Activated CD8-positive, alpha-beta memory T cell treated with anti-CD3 and anti-CD28 coated beads, Interleukin-2, amount 10 ng/mL, durations not matched to agents 7 days and 5 days (primary cell): ENCODE measurements at regions not wholly inside any gene's neighbourhood (a gene's known extent, or its start where the extent isn't known, plus 50 kb on each side); places are given as distances from the start of the nearest gene placed in this dataset.

ENCODE experiments used
- ATAC-seq: fragments of 150-1000 bp; cut with Tn5 transposase; one replicate; pipeline ENCODE4 v1.10.0; 2021; ENCODE audit warnings: moderate library complexity
- CTCF ChIA-PET: fragments of 350-600 bp; sonication (Branson Sonifier 250); formaldehyde crosslinking; loops from one replicate; lab custom pipeline; 2021; ENCODE audit warnings: antibody characterized with exemption; lab: Charles Lee
- DNase-seq: peaks from one replicate; pipeline ENCODE4 v3.0.0-alpha.2; 2020
- H3K27ac Mint-ChIP-seq: one replicate; pipeline ENCODE4 v1.8.0; 2021; ENCODE audit warnings: mild to moderate bottlenecking, mixed read lengths
- H3K27me3 Mint-ChIP-seq: one replicate; pipeline ENCODE4 v1.8.0; 2021; ENCODE audit warnings: mixed read lengths
- H3K36me3 Mint-ChIP-seq: one replicate; pipeline ENCODE4 v1.8.0; 2021; ENCODE audit warnings: mild to moderate bottlenecking, mixed read lengths
- H3K4me1 Mint-ChIP-seq: one replicate; pipeline ENCODE4 v1.8.0; 2021; ENCODE audit warnings: mixed read lengths
- H3K4me3 Mint-ChIP-seq: one replicate; pipeline ENCODE4 v1.8.0; 2021; ENCODE audit warnings: mild to moderate bottlenecking, moderate library complexity, mixed read lengths
- H3K9me3 Mint-ChIP-seq: one replicate; pipeline ENCODE4 v1.8.0; 2022; ENCODE audit warnings: low read depth, mixed read lengths

DNA sequence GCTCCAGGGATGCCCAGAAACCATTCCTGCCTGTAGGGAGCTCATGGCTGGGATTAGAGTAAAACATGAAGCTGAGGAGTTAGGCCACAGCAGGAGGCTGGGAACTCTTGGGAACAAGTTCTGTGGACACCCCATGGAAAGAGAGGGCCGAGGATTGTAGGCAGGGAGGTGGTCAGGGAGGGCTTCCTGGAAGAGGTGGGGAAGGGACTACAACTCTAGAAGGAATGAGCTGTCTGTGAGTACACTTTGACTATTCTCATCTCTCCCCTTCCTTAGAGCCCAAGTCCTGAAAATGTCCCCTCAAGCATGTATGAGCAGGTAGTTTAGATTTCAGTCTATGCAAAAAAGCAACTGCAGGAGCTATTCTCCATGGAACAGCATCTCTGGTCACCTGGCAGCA is 139.9 kb upstream of the GLI2 start:
- ATAC-seq (no peak), DNase-seq (no peak)
- H3K27ac Mint-ChIP-seq = no peak overlapping the region
- CTCF ChIA-PET = interaction anchor here (0.6 kb wide), 1 partner anchor 112 kb away, joined by 3 read pairs; no protein-coding TSS in a partner anchor
- H3K36me3 Mint-ChIP-seq = no peaks in the 10 kb centered on the region
- no peak overlapping the region for H3K4me3 Mint-ChIP-seq
- H3K9me3 Mint-ChIP-seq = no peaks in the 10 kb centered on the region
- H3K27me3 Mint-ChIP-seq = no peaks in the 10 kb centered on the region
- H3K4me1 Mint-ChIP-seq = no peaks in the 10 kb centered on the region

DNA sequence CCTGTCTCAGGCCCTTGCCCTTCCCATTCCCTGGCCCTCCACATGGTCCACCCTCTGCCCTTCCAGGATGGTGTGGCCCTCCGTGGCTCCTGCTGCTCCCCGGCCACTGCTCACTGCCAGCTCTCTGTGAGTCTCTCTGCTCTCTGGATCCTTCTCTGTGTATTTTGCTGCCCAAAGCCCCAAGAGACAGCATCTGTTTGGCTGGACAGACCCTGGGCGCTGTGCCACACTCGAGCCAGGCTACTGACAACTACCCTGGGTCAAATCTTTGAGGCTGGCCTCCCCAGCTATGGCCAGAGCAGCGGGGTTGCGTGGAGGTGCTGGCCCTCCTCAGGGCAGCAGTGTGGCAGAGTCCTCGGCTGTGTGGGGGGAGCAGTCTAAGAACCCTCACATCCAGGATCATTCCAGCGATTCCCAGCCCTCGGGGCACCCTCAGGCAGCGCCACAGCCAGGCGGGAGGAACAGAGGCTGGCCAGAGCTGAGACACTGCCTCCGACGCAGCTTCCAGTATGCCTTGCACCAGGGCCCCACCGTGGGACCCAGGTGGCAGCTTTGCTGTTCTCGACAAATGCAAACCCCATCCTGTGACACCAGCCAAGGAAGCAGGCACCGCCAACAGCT is 139.4 kb upstream of the GLI2 start:
- DNase-seq = no peak
- CTCF ChIA-PET = no interaction called here
- Mint-ChIP-seq H3K27ac (no peak overlapping the region), H3K4me3 (no peak overlapping the region), H3K27me3 (no peaks in the 10 kb centered on the region), H3K9me3 (no peaks in the 10 kb centered on the region), H3K36me3 (no peaks in the 10 kb centered on the region), H3K4me1 (no peaks in the 10 kb centered on the region)
- no peak for ATAC-seq

DNA sequence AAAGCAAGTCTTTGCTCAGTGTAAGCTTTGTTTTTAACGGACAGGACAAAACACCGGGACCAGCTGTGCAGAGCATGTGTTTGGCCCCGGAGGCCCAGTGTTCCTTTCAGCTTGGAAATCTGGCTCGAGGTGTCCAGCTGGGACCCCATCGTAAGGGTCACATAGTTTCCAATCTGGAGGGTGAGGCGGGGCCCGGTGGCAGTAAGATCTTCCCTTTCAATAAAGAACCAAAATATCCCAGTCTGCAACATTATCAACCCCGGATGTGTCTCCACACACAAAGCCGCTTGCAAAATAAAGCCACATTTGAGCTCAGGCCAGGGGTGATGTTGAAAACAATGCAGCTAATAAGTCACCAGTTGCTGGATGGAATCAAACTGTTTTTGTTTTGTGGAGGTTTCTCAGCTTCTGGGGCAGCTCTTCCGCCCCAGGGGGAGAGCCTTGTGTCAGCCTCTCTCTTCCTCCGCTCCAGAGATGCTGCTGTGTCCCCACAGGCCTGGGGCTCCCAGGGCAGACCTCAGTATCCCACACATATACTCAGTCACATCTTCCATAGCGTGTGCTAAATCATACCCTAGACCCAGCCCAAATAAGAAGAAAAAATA is 138.6 kb upstream of the GLI2 start:
- ATAC-seq = no peak
- Mint-ChIP-seq H3K27me3 (no peaks in the 10 kb centered on the region), H3K4me3 (no peak overlapping the region), H3K4me1 (no peaks in the 10 kb centered on the region), H3K9me3 (no peaks in the 10 kb centered on the region), H3K27ac (no peak overlapping the region), H3K36me3 (no peaks in the 10 kb centered on the region)
- DNase-seq = no peak
- CTCF ChIA-PET = no interaction called here

DNA sequence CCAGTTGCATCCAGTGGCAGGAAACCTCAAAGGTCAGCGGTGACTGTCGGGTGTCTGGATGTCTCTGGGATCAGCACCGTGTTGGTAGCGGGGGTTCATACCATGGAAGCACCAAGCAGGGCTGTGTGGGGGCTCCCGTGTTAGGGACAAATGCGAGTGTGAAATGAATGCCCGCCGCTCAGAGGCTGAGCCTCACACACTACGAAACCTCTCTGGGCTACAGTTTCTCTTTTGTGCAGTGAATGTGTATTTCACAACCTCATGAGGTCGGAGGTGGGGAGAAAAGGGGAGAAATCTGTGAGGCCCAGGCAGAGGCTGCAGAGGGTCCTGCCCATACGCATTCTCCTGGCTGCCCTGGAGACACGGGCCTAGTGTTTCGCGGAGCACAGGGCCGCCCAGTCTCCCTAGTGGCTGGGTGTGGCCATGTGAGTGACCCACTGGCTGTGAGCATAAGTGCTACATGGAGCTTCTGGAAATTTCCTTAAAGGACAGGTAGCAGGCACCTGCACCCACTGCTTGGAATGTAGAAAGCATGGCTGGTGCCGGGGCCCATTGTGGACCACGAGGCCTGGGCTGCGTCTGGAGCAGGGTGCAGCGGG is 138.0 kb upstream of the GLI2 start:
- Mint-ChIP-seq H3K4me3 (no peak overlapping the region), H3K27ac (no peak overlapping the region), H3K27me3 (no peaks in the 10 kb centered on the region), H3K9me3 (no peaks in the 10 kb centered on the region), H3K36me3 (no peaks in the 10 kb centered on the region), H3K4me1 (no peaks in the 10 kb centered on the region)
- CTCF ChIA-PET = no interaction called here
- ATAC-seq (no peak), DNase-seq (no peak)

DNA sequence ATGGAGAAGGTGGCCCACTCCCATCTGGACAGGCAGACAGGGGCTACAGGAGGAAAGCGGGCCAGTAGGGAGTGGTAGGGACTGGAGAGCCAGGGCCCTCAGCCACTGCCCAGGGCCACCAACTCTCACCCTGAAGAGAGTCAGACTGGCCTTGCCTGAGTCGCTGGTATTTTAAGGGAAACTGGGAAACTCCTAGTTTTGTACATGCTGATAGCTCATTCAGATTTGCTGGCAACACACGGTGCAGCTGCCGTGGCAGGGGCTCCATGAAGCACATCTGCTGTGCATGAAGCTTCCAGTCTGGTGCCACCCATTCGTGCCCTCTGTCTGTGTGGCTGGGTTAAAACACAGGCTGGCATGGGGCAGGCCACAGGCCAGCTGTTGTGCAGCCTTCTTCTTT is 137.3 kb upstream of the GLI2 start:
- CTCF ChIA-PET = no interaction called here
- Mint-ChIP-seq H3K27me3 (no peaks in the 10 kb centered on the region), H3K4me3 (no peak overlapping the region), H3K4me1 (no peaks in the 10 kb centered on the region), H3K9me3 (no peaks in the 10 kb centered on the region), H3K36me3 (no peaks in the 10 kb centered on the region), H3K27ac (no peak overlapping the region)
- no peak for ATAC-seq
- DNase-seq = no peak

DNA sequence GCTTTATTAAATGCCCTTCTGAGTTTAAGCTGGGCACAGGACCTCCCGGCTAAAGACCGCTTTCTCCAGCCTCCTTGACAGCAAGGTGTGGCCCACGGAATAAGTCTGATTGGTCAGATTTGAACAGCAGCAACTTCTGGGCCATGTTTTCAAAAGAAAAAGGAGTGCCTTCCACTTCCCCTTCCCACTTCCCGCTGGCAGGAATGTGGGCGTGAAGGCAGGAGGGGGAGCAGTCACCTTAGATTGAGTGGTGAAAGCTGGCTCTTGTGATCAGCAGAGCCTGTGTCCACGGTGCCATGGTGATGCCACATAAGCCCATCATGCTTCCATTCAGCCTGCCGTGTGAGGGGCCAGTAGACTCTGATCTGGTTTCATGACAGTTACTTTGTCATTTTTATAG is 136.6 kb upstream of the GLI2 start:
- ATAC-seq = no peak
- H3K4me1 Mint-ChIP-seq = no peaks in the 10 kb centered on the region
- CTCF ChIA-PET = no interaction called here
- DNase-seq = no peak
- no peak overlapping the region for H3K4me3 Mint-ChIP-seq
- no peaks in the 10 kb centered on the region for H3K27me3 Mint-ChIP-seq
- H3K9me3 Mint-ChIP-seq = no peaks in the 10 kb centered on the region
- H3K27ac Mint-ChIP-seq = no peak overlapping the region
- H3K36me3 Mint-ChIP-seq = no peaks in the 10 kb centered on the region

DNA sequence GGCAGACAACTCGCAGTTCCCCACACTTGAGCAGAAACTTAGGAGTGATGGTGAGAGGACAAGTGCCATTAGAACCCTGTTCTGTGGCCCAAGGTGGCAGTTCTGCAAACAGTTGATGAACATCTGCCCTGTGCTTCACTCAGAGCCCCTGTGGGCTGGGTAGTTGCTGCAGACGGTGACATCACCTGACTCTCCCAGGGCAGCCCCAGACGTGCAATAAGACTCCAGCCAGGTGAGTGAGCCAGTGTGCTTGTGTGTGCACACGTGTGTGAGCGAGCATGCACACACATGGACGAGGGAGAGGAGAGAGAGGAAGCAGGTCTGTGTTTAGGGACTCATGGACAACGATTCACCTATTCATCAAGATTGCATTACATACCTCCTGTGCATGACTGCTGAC is 136.0 kb upstream of the GLI2 start:
- Mint-ChIP-seq H3K27me3 (no peaks in the 10 kb centered on the region), H3K27ac (no peak overlapping the region), H3K9me3 (no peaks in the 10 kb centered on the region), H3K4me3 (no peak overlapping the region), H3K36me3 (no peaks in the 10 kb centered on the region), H3K4me1 (no peaks in the 10 kb centered on the region)
- CTCF ChIA-PET = no interaction called here
- ATAC-seq (no peak), DNase-seq (no peak)

DNA sequence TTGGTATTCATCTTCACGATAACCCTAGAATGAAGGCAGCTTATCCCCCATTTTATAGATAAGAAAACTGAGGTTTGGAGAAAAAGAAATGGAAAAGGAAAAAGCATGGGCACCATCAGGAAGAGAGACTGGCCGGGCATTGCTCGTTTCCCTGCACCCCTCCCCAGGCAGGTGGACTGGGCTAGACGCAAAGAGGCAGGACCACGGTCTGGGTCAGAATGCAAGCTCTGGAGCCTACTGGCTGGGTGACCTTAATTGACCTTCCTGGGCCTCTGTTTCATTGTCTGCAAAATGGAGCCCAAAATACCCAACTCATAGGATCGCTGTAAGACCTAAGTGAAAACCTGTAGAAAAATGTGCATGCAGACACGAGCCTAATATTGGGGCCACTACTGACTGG is 135.3 kb upstream of the GLI2 start:
- Mint-ChIP-seq H3K4me1 (no peaks in the 10 kb centered on the region), H3K36me3 (no peaks in the 10 kb centered on the region), H3K27ac (no peak overlapping the region), H3K27me3 (peaks cover 3% of the 10 kb centered on the region), H3K4me3 (no peak overlapping the region), H3K9me3 (no peaks in the 10 kb centered on the region)
- DNase-seq (no peak), ATAC-seq (no peak)
- CTCF ChIA-PET = no interaction called here

DNA sequence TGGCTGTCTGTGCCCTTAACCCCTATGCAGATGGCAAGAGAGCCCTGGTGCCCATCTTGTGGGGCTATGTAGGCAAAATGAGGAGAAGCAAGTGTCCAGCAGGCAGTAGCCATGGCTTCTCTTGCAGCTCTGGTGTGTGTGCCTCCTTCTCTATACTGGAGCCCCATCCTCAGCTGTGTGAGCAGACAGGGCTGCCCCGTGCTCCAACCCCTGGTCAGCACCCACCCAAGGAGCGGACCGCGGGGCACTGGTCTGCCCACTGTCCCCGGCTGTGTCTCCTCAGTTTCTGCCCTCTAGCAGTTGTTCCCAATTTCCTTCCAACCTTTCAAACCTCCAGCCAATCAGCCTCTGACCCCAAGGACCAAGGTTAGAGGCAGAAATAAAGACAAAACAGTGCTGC is 134.9 kb upstream of the GLI2 start:
- ATAC-seq (no peak), DNase-seq (no peak)
- Mint-ChIP-seq H3K27ac (no peak overlapping the region), H3K4me1 (no peaks in the 10 kb centered on the region), H3K27me3 (peaks cover 4% of the 10 kb centered on the region), H3K36me3 (no peaks in the 10 kb centered on the region), H3K4me3 (no peak overlapping the region), H3K9me3 (no peaks in the 10 kb centered on the region)
- CTCF ChIA-PET = no interaction called here

DNA sequence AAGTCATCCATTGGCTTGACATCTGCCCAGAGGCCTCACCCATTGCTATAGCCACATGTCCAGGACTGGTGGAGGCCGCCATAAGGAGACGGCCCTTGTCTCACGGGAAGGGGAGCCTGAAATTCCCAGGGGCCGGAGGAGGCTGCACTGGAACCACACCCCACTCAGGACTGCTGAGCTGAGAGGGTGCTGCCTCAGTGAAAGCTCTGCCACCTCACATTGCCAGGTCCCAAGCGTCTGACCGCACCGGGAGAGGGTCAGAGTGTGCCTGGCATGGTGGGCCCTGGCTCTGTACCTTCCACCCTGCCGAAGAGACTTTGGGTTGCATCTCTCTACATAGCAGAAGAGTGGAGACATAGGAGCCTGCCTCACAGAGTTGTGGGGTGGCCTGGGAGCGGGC is 134.1 kb upstream of the GLI2 start:
- H3K4me1 Mint-ChIP-seq = no peaks in the 10 kb centered on the region
- CTCF ChIA-PET = no interaction called here
- ATAC-seq = no peak
- no peaks in the 10 kb centered on the region for H3K9me3 Mint-ChIP-seq
- no peak overlapping the region for H3K27ac Mint-ChIP-seq
- no peak for DNase-seq
- no peak overlapping the region for H3K4me3 Mint-ChIP-seq
- peaks cover 4% of the 10 kb centered on the region for H3K27me3 Mint-ChIP-seq
- no peaks in the 10 kb centered on the region for H3K36me3 Mint-ChIP-seq

DNA sequence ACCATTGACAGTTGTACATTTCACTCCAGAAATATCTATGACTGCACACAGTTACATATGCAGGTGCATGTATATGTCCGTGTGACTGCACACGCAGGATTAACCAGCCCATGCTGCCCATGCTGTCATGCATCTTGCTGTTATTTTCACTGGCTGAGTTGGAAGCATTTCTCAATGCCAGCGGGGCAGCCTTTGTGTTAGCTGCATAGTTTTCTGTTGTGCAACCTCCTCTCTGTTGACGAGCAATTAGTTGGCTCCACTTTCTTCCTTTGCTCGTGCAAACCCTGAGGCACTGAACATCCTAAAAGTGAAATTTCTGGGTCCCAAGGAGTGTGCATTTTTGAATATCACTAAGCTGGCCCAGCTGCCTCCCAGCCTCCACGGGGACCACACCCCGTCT is 133.4 kb upstream of the GLI2 start:
- no peak for DNase-seq
- Mint-ChIP-seq H3K27ac (no peak overlapping the region), H3K9me3 (no peaks in the 10 kb centered on the region), H3K36me3 (no peaks in the 10 kb centered on the region), H3K4me3 (no peak overlapping the region), H3K4me1 (no peaks in the 10 kb centered on the region), H3K27me3 (peaks cover 4% of the 10 kb centered on the region)
- ATAC-seq = no peak
- CTCF ChIA-PET = no interaction called here

DNA sequence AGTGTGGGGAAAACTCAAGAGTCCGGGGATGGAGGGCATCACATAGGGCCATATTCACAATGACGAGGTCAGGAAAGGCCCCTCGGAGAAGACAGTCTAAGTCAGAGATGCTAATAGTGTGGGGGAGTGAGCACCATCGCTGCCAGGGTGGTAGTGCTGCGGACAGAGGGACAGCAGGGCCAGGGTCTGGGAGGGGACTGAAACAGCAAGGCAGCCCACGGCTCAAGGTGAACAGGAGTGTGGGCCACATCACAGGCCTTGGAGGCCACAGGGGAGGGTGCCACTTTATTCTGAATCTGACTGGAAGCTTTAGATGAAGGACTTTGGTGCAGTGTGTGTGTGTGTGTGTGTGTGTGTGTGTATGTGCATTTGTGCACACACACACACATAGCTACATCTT is 130.9 kb upstream of the GLI2 start:
- DNase-seq (no peak), ATAC-seq (no peak)
- Mint-ChIP-seq H3K36me3 (no peaks in the 10 kb centered on the region), H3K27ac (no peak overlapping the region), H3K9me3 (no peaks in the 10 kb centered on the region), H3K4me1 (no peaks in the 10 kb centered on the region), H3K27me3 (peaks cover 4% of the 10 kb centered on the region), H3K4me3 (no peak overlapping the region)
- CTCF ChIA-PET = no interaction called here

DNA sequence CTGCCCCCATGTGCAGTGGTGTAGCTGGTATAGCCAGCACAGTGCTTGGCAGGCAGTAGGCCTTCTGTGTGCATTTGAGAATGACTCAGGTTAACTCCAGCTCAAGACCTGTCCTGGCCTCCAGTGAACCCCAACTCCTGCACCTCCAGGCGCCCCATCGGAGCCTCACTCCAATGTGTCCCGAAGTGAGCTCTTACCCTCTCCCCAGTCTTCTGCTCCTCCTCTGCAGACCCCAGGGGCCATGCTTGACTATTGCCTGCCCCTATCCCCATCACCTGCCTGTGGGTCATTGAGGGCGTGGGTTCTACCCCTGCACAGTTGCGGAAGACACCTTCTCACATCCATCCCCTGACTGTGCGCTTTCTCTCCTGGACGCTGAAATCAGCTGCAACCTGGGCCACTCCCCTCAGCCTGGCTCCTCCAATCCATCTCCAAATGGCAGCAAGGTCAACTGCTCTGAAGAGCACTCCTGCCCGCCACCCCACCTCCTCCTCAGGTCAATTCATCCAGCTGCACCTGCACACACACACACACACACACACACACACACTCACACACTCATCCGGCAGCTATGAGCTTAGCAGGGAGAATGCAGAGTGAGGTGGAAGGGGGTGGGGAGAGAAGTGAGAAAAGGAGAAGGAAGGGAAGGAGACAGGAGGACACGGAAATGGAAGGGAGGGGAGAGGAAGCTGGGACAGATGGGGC is 130.3 kb upstream of the GLI2 start:
- no peaks in the 10 kb centered on the region for H3K4me1 Mint-ChIP-seq
- H3K4me3 Mint-ChIP-seq = no peak overlapping the region
- peaks cover 4% of the 10 kb centered on the region for H3K27me3 Mint-ChIP-seq
- no peaks in the 10 kb centered on the region for H3K9me3 Mint-ChIP-seq
- no peaks in the 10 kb centered on the region for H3K36me3 Mint-ChIP-seq
- DNase-seq = no peak
- H3K27ac Mint-ChIP-seq = no peak overlapping the region
- no peak for ATAC-seq
- CTCF ChIA-PET = no interaction called here

DNA sequence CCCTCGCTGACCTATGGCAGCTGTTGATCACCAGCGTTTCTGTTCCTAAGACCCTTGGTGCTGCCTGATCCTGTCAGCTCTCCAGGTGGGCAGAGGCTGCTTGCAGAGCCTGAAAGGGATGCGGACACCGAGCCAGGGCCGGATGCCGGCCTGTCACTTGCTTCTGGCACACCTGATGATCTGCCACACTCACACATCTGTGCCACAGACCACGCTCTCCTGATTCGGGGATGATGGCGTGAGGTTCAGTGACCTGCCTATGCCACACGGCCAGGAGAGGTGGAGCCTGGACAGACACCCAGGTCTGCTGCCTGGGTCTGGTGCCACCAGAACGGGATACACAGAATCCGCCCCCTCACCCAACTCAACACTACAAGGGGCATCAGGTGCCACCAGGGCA is 129.4 kb upstream of the GLI2 start:
- H3K27me3 Mint-ChIP-seq = peaks cover 4% of the 10 kb centered on the region

More for the DNA sequence above, 129.4 kb upstream of the GLI2 start:
- Mint-ChIP-seq H3K4me3 (no peak overlapping the region), H3K4me1 (no peaks in the 10 kb centered on the region), H3K36me3 (no peaks in the 10 kb centered on the region), H3K27ac (no peak overlapping the region), H3K9me3 (no peaks in the 10 kb centered on the region)
- DNase-seq (no peak), ATAC-seq (no peak)
- CTCF ChIA-PET = no interaction called here
